ENCODE measurements at regions not wholly inside any gene's neighbourhood (a gene's known extent, or its start where the extent isn't known, plus 50 kb on each side); places are given as distances from the start of the nearest gene placed in this dataset.

GRCh38 chr11:32267679-32268187 is 167.6 kb downstream of the WT1 start:
- Histone ChIP-seq H3K4me3 (no peak overlapping the region), H3K9me3 (replicated peaks) (no peaks in the 10 kb centered on the region), H3K27me3 (no peaks in the 10 kb centered on the region), H3K27ac (no peak overlapping the region), H3K4me1 (no peaks in the 10 kb centered on the region), H3K36me3 (no peaks in the 10 kb centered on the region)
- peak in 1 of 2 experiments; percentile 3 for DNase-seq

- Histone ChIP-seq H3K9me3 (replicated peaks) (no peaks in the 10 kb centered on the region), H3K4me3 (no peak overlapping the region), H3K27me3 (no peaks in the 10 kb centered on the region), H3K27ac (no peak overlapping the region), H3K4me1 (no peaks in the 10 kb centered on the region), H3K36me3 (no peaks in the 10 kb centered on the region)
- no peak for DNase-seq
Measured at GRCh38 chr11:32273931-32274330, 161.4 kb downstream of the WT1 start.

GRCh38 chr11:32279672-32280071 is 155.7 kb downstream of the WT1 start:
- Histone ChIP-seq H3K27me3 (no peaks in the 10 kb centered on the region), H3K36me3 (no peaks in the 10 kb centered on the region), H3K27ac (no peak overlapping the region)

GRCh38 chr11:32280339-32280738 is 155.0 kb downstream of the WT1 start:
- no peak overlapping the region for H3K4me3 ChIP-seq
- DNase-seq: no peak
- no peaks in the 10 kb centered on the region for H3K4me1 ChIP-seq

More at GRCh38 chr11:32279672-32280071, 155.7 kb downstream of the WT1 start:
- H3K9me3 ChIP-seq (replicated peaks): no peaks in the 10 kb centered on the region
- DNase-seq: no peak
- H3K4me3 ChIP-seq: no peak overlapping the region
- H3K4me1 ChIP-seq: no peaks in the 10 kb centered on the region

GRCh38 chr11:32288276-32288675 is 147.1 kb downstream of the WT1 start:
- Histone ChIP-seq H3K4me3 (no peak overlapping the region), H3K27me3 (no peaks in the 10 kb centered on the region), H3K4me1 (no peaks in the 10 kb centered on the region), H3K36me3 (no peaks in the 10 kb centered on the region), H3K27ac (no peak overlapping the region), H3K9me3 (replicated peaks) (no peaks in the 10 kb centered on the region)
- DNase-seq: peak in 1 of 2 experiments; percentile 3

More at GRCh38 chr11:32280339-32280738, 155.0 kb downstream of the WT1 start:
- H3K27me3 ChIP-seq: no peaks in the 10 kb centered on the region
- H3K9me3 ChIP-seq (replicated peaks): no peaks in the 10 kb centered on the region
- H3K27ac ChIP-seq: no peak overlapping the region
- no peaks in the 10 kb centered on the region for H3K36me3 ChIP-seq

GRCh38 chr11:32289701-32290100 is 145.6 kb downstream of the WT1 start:
- Histone ChIP-seq H3K4me3 (no peak overlapping the region), H3K9me3 (replicated peaks) (no peaks in the 10 kb centered on the region), H3K36me3 (no peaks in the 10 kb centered on the region), H3K27ac (no peak overlapping the region), H3K27me3 (no peaks in the 10 kb centered on the region), H3K4me1 (no peaks in the 10 kb centered on the region)
- DNase-seq: no peak

GRCh38 chr11:32290783-32291182 is 144.6 kb downstream of the WT1 start:
- Histone ChIP-seq H3K27me3 (no peaks in the 10 kb centered on the region), H3K36me3 (no peaks in the 10 kb centered on the region), H3K4me3 (no peak overlapping the region), H3K27ac (no peak overlapping the region), H3K9me3 (replicated peaks) (no peaks in the 10 kb centered on the region), H3K4me1 (no peaks in the 10 kb centered on the region)
- no peak for DNase-seq

GRCh38 chr11:32297611-32298011 is 137.7 kb downstream of the WT1 start:
- peak in 1 of 2 experiments; percentile 40 for DNase-seq
- no peak overlapping the region for H3K27ac ChIP-seq
- no peak overlapping the region for H3K4me3 ChIP-seq
- H3K9me3 ChIP-seq (replicated peaks): no peaks in the 10 kb centered on the region
- no peaks in the 10 kb centered on the region for H3K27me3 ChIP-seq
- no peaks in the 10 kb centered on the region for H3K36me3 ChIP-seq
- no peaks in the 10 kb centered on the region for H3K4me1 ChIP-seq

GRCh38 chr11:32302826-32303225 is 132.5 kb downstream of the WT1 start:
- Histone ChIP-seq H3K9me3 (replicated peaks) (no peaks in the 10 kb centered on the region), H3K27ac (no peak overlapping the region), H3K4me3 (no peak overlapping the region), H3K36me3 (no peaks in the 10 kb centered on the region), H3K27me3 (no peaks in the 10 kb centered on the region), H3K4me1 (no peaks in the 10 kb centered on the region)
- DNase-seq: no peak

GRCh38 chr11:32304521-32304920 is 130.8 kb downstream of the WT1 start:
- no peak for DNase-seq
- no peaks in the 10 kb centered on the region for H3K27me3 ChIP-seq
- no peaks in the 10 kb centered on the region for H3K4me1 ChIP-seq

GRCh38 chr11:32305460-32305859 is 129.9 kb downstream of the WT1 start:
- DNase-seq: no peak
- H3K27me3 ChIP-seq: no peaks in the 10 kb centered on the region
- no peak overlapping the region for H3K27ac ChIP-seq
- H3K4me1 ChIP-seq: no peaks in the 10 kb centered on the region
- no peaks in the 10 kb centered on the region for H3K9me3 ChIP-seq (replicated peaks)
- no peak overlapping the region for H3K4me3 ChIP-seq
- no peaks in the 10 kb centered on the region for H3K36me3 ChIP-seq

More at GRCh38 chr11:32304521-32304920, 130.8 kb downstream of the WT1 start:
- H3K27ac ChIP-seq: no peak overlapping the region
- no peaks in the 10 kb centered on the region for H3K36me3 ChIP-seq
- H3K9me3 ChIP-seq (replicated peaks): no peaks in the 10 kb centered on the region
- H3K4me3 ChIP-seq: no peak overlapping the region

GRCh38 chr11:32307471-32307870 is 127.9 kb downstream of the WT1 start:
- H3K36me3 ChIP-seq: no peaks in the 10 kb centered on the region
- H3K4me3 ChIP-seq: no peak overlapping the region
- no peaks in the 10 kb centered on the region for H3K9me3 ChIP-seq (replicated peaks)
- no peak overlapping the region for H3K27ac ChIP-seq
- no peak for DNase-seq
- H3K27me3 ChIP-seq: no peaks in the 10 kb centered on the region
- H3K4me1 ChIP-seq: no peaks in the 10 kb centered on the region

- H3K27ac ChIP-seq: no peak overlapping the region
- DNase-seq: no peak
- H3K4me1 ChIP-seq: no peaks in the 10 kb centered on the region
- H3K27me3 ChIP-seq: no peaks in the 10 kb centered on the region
- no peak overlapping the region for H3K4me3 ChIP-seq
- no peaks in the 10 kb centered on the region for H3K9me3 ChIP-seq (replicated peaks)
- H3K36me3 ChIP-seq: no peaks in the 10 kb centered on the region
Measured at GRCh38 chr11:32307913-32308312, 127.4 kb downstream of the WT1 start.

GRCh38 chr11:32309530-32310213 is 125.7 kb downstream of the WT1 start:
- no peak for DNase-seq
- Histone ChIP-seq H3K9me3 (replicated peaks) (no peaks in the 10 kb centered on the region), H3K4me3 (no peak overlapping the region), H3K4me1 (no peaks in the 10 kb centered on the region), H3K27me3 (no peaks in the 10 kb centered on the region), H3K27ac (no peak overlapping the region), H3K36me3 (no peaks in the 10 kb centered on the region)

GRCh38 chr11:32310214-32310601 is 125.1 kb downstream of the WT1 start:
- H3K27ac ChIP-seq: no peak overlapping the region
- no peaks in the 10 kb centered on the region for H3K36me3 ChIP-seq
- no peaks in the 10 kb centered on the region for H3K9me3 ChIP-seq (replicated peaks)
- no peak overlapping the region for H3K4me3 ChIP-seq
- H3K4me1 ChIP-seq: no peaks in the 10 kb centered on the region
- no peak for DNase-seq
- no peaks in the 10 kb centered on the region for H3K27me3 ChIP-seq
